ENCODE measurements at regions not wholly inside any gene's neighbourhood (a gene's known extent, or its start where the extent isn't known, plus 50 kb on each side); places are given as distances from the start of the nearest gene placed in this dataset.

- Histone ChIP-seq H3K9me3 (ENCODE audit: low read length) (no peaks in the 10 kb centered on the region), H3K27ac (ENCODE audit: low read depth, low read length, poor library complexity, severe bottlenecking) (peak overlapping the region; percentile 95), H3K4me3 (ENCODE audit: low read depth, low read length, poor library complexity, severe bottlenecking) (peak overlapping the region; percentile 61), H3K4me1 (ENCODE audit: insufficient read depth, low read length, poor library complexity, severe bottlenecking) (peaks cover 85% of the 10 kb centered on the region), H3K4me2 (ENCODE audit: low read length) (peak overlapping the region; percentile 80), H2AFZ (ENCODE audit: low read length) (peak overlapping the region; percentile 65; the same call in 1 of the 2 replicates), H3K9me2 (ENCODE audit: insufficient read depth, low read length) (no peaks in the 10 kb centered on the region), H4K20me1 (ENCODE audit: insufficient read depth, low read length) (no peaks in the 10 kb centered on the region), H3K79me2 (ENCODE audit: insufficient read depth, low read depth, low read length) (no peaks in the 10 kb centered on the region), H3K36me3 (ENCODE audit: insufficient read depth, low read length) (no peaks in the 10 kb centered on the region; the same call in 1 of the 2 replicates)
- intact Hi-C loops (cut with micrococcal nuclease; ENCODE audit: unreplicated experiment): loop anchor here (1.0 to 5.0 kb wide), 5 partner anchors 11 to 518 kb away; partner anchors contain the start of gene TBC1D5
- TSS peak; percentile 94 for BruUV-seq (replicated peaks)
- POLR2A ChIA-PET: interaction anchor here (1.3 to 1.9 kb wide), 4 partner anchors 10 to 97 kb away, joined by 4 to 9 read pairs (median 4); no protein-coding TSS in a partner anchor
- TF ChIP-seq EZH2phosphoT487 (IDR thresholded peaks at IDR 0.05; ENCODE audit: borderline replicate concordance, low read depth, low read length) (no peak), CTCF (conservative IDR thresholded peaks at IDR 0.05; ENCODE audit: low read length) (no peak)
- peak; percentile 66 for DNase-seq (ENCODE audit: low spot score)
- CTCF ChIA-PET (ENCODE audit: unreplicated experiment): no interaction called here
Observed at GRCh38 chr3:18223974-18224373, 201.2 kb downstream of the SATB1 start.

GRCh38 chr3:18223571-18223970 is 201.6 kb downstream of the SATB1 start:
- Histone ChIP-seq H4K20me1 (ENCODE audit: insufficient read depth, low read length) (no peaks in the 10 kb centered on the region), H3K9me3 (ENCODE audit: low read length) (no peaks in the 10 kb centered on the region), H2AFZ (ENCODE audit: low read length) (peak overlapping the region; percentile 90; the same call in 1 of the 2 replicates), H3K36me3 (ENCODE audit: insufficient read depth, low read length) (no peaks in the 10 kb centered on the region; the same call in 1 of the 2 replicates), H3K9me2 (ENCODE audit: insufficient read depth, low read length) (no peaks in the 10 kb centered on the region), H3K4me3 (ENCODE audit: low read depth, low read length, poor library complexity, severe bottlenecking) (peak overlapping the region; percentile 61), H3K27ac (ENCODE audit: low read depth, low read length, poor library complexity, severe bottlenecking) (peak overlapping the region; percentile 95), H3K79me2 (ENCODE audit: insufficient read depth, low read depth, low read length) (no peaks in the 10 kb centered on the region), H3K4me2 (ENCODE audit: low read length) (peak overlapping the region; percentile 80), H3K4me1 (ENCODE audit: insufficient read depth, low read length, poor library complexity, severe bottlenecking) (peaks cover 81% of the 10 kb centered on the region)
- peak; percentile 97 for DNase-seq (ENCODE audit: low spot score)
- TF ChIP-seq CTCF (conservative IDR thresholded peaks at IDR 0.05; ENCODE audit: low read length) (no peak), EZH2phosphoT487 (IDR thresholded peaks at IDR 0.05; ENCODE audit: borderline replicate concordance, low read depth, low read length) (no peak)
- CTCF ChIA-PET (ENCODE audit: unreplicated experiment): no interaction called here
- POLR2A ChIA-PET: interaction anchor here (0.7 to 1.9 kb wide), 5 partner anchors 8 to 97 kb away, joined by 3 to 9 read pairs (median 4); no protein-coding TSS in a partner anchor
- no TSS peak for BruUV-seq (replicated peaks)
- intact Hi-C loops (cut with micrococcal nuclease; ENCODE audit: unreplicated experiment): loop anchor here (1.0 to 5.0 kb wide), 5 partner anchors 10 to 519 kb away; partner anchors contain the start of gene TBC1D5

- no peak for DNase-seq (ENCODE audit: low spot score)
Observed at GRCh38 chr3:18222686-18223085, 202.5 kb downstream of the SATB1 start.

More at GRCh38 chr3:18222686-18223085, 202.5 kb downstream of the SATB1 start:
- H3K4me3 ChIP-seq (ENCODE audit: low read depth, low read length, poor library complexity, severe bottlenecking): peak overlapping the region; percentile 45
- H3K79me2 ChIP-seq (ENCODE audit: insufficient read depth, low read depth, low read length): no peaks in the 10 kb centered on the region
- H3K27ac ChIP-seq (ENCODE audit: low read depth, low read length, poor library complexity, severe bottlenecking): peak overlapping the region; percentile 95
- peak overlapping the region; percentile 90 for H2AFZ ChIP-seq (ENCODE audit: low read length)
- peaks cover 79% of the 10 kb centered on the region for H3K4me1 ChIP-seq (ENCODE audit: insufficient read depth, low read length, poor library complexity, severe bottlenecking)
- no peaks in the 10 kb centered on the region for H4K20me1 ChIP-seq (ENCODE audit: insufficient read depth, low read length)
- POLR2A ChIA-PET: interaction anchor here (0.6 to 1.5 kb wide), 8 partner anchors 9 to 1336 kb away, joined by 3 to 4 read pairs (median 4); no protein-coding TSS in a partner anchor
- BruUV-seq (replicated peaks): no TSS peak
- H3K4me2 ChIP-seq (ENCODE audit: low read length): peak overlapping the region; percentile 80
- CTCF ChIA-PET (ENCODE audit: unreplicated experiment): no interaction called here
- no peaks in the 10 kb centered on the region for H3K9me2 ChIP-seq (ENCODE audit: insufficient read depth, low read length)
- H3K36me3 ChIP-seq (ENCODE audit: insufficient read depth, low read length): no peaks in the 10 kb centered on the region; the same call in 1 of the 2 replicates
- no peaks in the 10 kb centered on the region for H3K9me3 ChIP-seq (ENCODE audit: low read length)
- intact Hi-C loops (cut with micrococcal nuclease; ENCODE audit: unreplicated experiment): loop anchor here (1.0 to 5.0 kb wide), 5 partner anchors 9 to 520 kb away; partner anchors contain the start of gene TBC1D5
- TF ChIP-seq CTCF (conservative IDR thresholded peaks at IDR 0.05; ENCODE audit: low read length): no peak
- no peak for TF ChIP-seq EZH2phosphoT487 (IDR thresholded peaks at IDR 0.05; ENCODE audit: borderline replicate concordance, low read depth, low read length)
